ENCODE measurements at regions not wholly inside any gene's neighbourhood (a gene's known extent, or its start where the extent isn't known, plus 50 kb on each side); places are given as distances from the start of the nearest gene placed in this dataset.

GRCh38 chr10:128210215-128211063, 84.2 kb upstream of the MKI67 start:
- DNase-seq = peak; percentile 39

GRCh38 chr10:128211064-128211504, 84.9 kb upstream of the MKI67 start:
- H3K23ac ChIP-seq (ENCODE audit: low read length in 2 of 2) = no peak overlapping the region
- 38% methylated on average over 20 of the region's 25 CpGs for WGBS
- H2BK12ac ChIP-seq (ENCODE audit: low read length in 2 of 2) = no peak overlapping the region
- H3K4me1 ChIP-seq (ENCODE audit: control insufficient read depth, insufficient read depth, low read depth, low read length) = peaks cover 12% of the 10 kb centered on the region
- no peak for DNase-seq
- no peak overlapping the region for H3K4me3 ChIP-seq (ENCODE audit: insufficient read depth in 1 of 2, low read depth in 1 of 2, low read length in 2 of 2)
- no peak overlapping the region for H3K14ac ChIP-seq (ENCODE audit: low read length in 2 of 2)
- no peaks in the 10 kb centered on the region for H3K79me1 ChIP-seq (replicated peaks; ENCODE audit: low read length, poor library complexity, severe bottlenecking)
- peak overlapping the region; percentile 84 for H2AFZ ChIP-seq (ENCODE audit: low read depth, low read length)
- H3K27me3 ChIP-seq (ENCODE audit: control insufficient read depth in 1 of 2, insufficient read depth in 1 of 2, low read length in 2 of 2) = peaks cover 14 to 39% of the 10 kb centered on the region in 2 experiments
- no peak overlapping the region for H3K9ac ChIP-seq (ENCODE audit: low read length)
- H3K36me3 ChIP-seq (ENCODE audit: control insufficient read depth in 1 of 2, insufficient read depth in 2 of 2, low read depth in 1 of 2, low read length in 2 of 2) = peaks cover 0 to 4% of the 10 kb centered on the region in 2 experiments
- H2BK5ac ChIP-seq (ENCODE audit: low read depth, low read length, poor library complexity, severe bottlenecking) = no peak overlapping the region
- H3K9me3 ChIP-seq (ENCODE audit: control insufficient read depth, low read length) = no peaks in the 10 kb centered on the region
- no peak overlapping the region for H3K27ac ChIP-seq (ENCODE audit: low read length, poor library complexity, severe bottlenecking)
- H3K4ac ChIP-seq (ENCODE audit: low read depth in 1 of 2, low read length in 2 of 2) = no peak overlapping the region
- H3K18ac ChIP-seq (ENCODE audit: low read depth in 1 of 2, low read length in 2 of 2) = no peak overlapping the region
- H2AK5ac ChIP-seq (ENCODE audit: low read length, severe bottlenecking) = no peak overlapping the region
- no peak overlapping the region for H4K8ac ChIP-seq (ENCODE audit: low read length)
- H2BK15ac ChIP-seq (ENCODE audit: low read depth, poor library complexity, severe bottlenecking) = no peak overlapping the region
- H2BK120ac ChIP-seq (ENCODE audit: low read depth, low read length) = no peak overlapping the region
- H4K91ac ChIP-seq (ENCODE audit: low read length) = no peak overlapping the region
- H3K4me2 ChIP-seq (ENCODE audit: low read length, poor library complexity, severe bottlenecking) = peak overlapping the region; percentile 82

More at GRCh38 chr10:128210215-128211063, 84.2 kb upstream of the MKI67 start:
- Histone ChIP-seq H3K18ac (ENCODE audit: low read depth in 1 of 2, low read length in 2 of 2) (peak overlapping the region in 1 of 2 experiments; percentile 38), H3K27ac (ENCODE audit: low read length, poor library complexity, severe bottlenecking) (no peak overlapping the region), H3K36me3 (ENCODE audit: control insufficient read depth in 1 of 2, insufficient read depth in 2 of 2, low read depth in 1 of 2, low read length in 2 of 2) (peaks cover 0 to 4% of the 10 kb centered on the region in 2 experiments), H3K4me1 (ENCODE audit: control insufficient read depth, insufficient read depth, low read depth, low read length) (peaks cover 12% of the 10 kb centered on the region), H4K91ac (ENCODE audit: low read length) (peak overlapping the region; percentile 72), H2BK5ac (ENCODE audit: low read depth, low read length, poor library complexity, severe bottlenecking) (no peak overlapping the region), H3K4ac (ENCODE audit: low read depth in 1 of 2, low read length in 2 of 2) (peak overlapping the region in 1 of 2 experiments; percentile 12), H3K4me3 (ENCODE audit: insufficient read depth in 1 of 2, low read depth in 1 of 2, low read length in 2 of 2) (peak overlapping the region; percentile 71 to 73), H2AK5ac (ENCODE audit: low read length, severe bottlenecking) (no peak overlapping the region), H3K27me3 (ENCODE audit: control insufficient read depth in 1 of 2, insufficient read depth in 1 of 2, low read length in 2 of 2) (peaks cover 10 to 42% of the 10 kb centered on the region in 2 experiments), H3K14ac (ENCODE audit: low read length in 2 of 2) (no peak overlapping the region), H4K8ac (ENCODE audit: low read length) (peak overlapping the region; percentile 80), H3K9ac (ENCODE audit: low read length) (peak overlapping the region; percentile 65), H2BK120ac (ENCODE audit: low read depth, low read length) (peak overlapping the region; percentile 44), H3K23ac (ENCODE audit: low read length in 2 of 2) (peak overlapping the region in 1 of 2 experiments; percentile 26), H3K79me1 (replicated peaks; ENCODE audit: low read length, poor library complexity, severe bottlenecking) (no peaks in the 10 kb centered on the region), H2AFZ (ENCODE audit: low read depth, low read length) (peak overlapping the region; percentile 84), H3K9me3 (ENCODE audit: control insufficient read depth, low read length) (no peaks in the 10 kb centered on the region), H2BK15ac (ENCODE audit: low read depth, poor library complexity, severe bottlenecking) (no peak overlapping the region), H2BK12ac (ENCODE audit: low read length in 2 of 2) (peak overlapping the region in 1 of 2 experiments; percentile 43), H3K4me2 (ENCODE audit: low read length, poor library complexity, severe bottlenecking) (peak overlapping the region; percentile 82)
- 3% methylated on average over 59 of the region's 91 CpGs for WGBS

DNA sequence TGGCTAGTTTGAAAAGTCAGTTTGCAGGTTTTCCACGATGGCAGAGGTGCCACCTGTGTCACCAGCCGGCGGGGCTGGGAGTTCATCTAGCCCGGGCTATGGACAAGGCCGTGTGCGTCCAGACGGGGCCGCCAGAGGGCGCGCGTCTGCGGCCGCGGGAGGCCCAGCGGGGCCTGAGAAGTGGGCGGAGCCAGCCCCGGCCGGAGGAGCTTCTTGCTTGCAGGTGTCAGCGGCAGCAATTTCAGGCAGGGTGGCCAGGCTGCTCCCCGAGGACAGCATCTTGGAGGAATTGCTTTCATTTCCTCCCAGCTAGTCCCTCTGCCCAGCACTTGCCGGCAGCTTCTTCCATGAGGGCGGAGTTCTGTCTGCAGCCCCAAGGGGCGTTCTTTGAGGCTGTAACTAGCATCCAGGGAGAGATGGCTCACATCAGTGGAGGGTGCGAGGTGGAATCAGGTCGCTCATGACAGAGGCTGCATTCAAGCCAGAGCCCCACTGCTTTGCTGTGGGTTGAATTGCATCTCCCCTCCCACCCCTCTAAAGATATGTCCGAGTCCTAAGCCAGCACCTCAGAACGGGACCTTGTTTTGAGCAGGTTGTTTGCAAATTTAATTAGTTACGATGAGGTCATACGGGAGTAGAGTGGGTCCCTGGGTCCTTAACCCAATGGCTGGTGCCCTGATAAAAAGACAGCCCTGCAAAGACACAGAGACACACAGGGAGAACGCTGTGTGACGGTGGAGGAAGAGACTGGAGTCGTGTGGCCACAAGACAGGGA, 85.9 kb upstream of the MKI67 start:
- H3K14ac ChIP-seq (ENCODE audit: low read length in 2 of 2) = no peak overlapping the region
- H3K36me3 ChIP-seq (ENCODE audit: control insufficient read depth in 1 of 2, insufficient read depth in 2 of 2, low read depth in 1 of 2, low read length in 2 of 2) = peaks cover 0 to 4% of the 10 kb centered on the region in 2 experiments
- H4K8ac ChIP-seq (ENCODE audit: low read length) = no peak overlapping the region
- H2BK15ac ChIP-seq (ENCODE audit: low read depth, poor library complexity, severe bottlenecking) = no peak overlapping the region
- H3K79me1 ChIP-seq (replicated peaks; ENCODE audit: low read length, poor library complexity, severe bottlenecking) = no peaks in the 10 kb centered on the region
- no peak overlapping the region for H2BK12ac ChIP-seq (ENCODE audit: low read length in 2 of 2)
- no peak overlapping the region for H2AFZ ChIP-seq (ENCODE audit: low read depth, low read length)
- H2BK120ac ChIP-seq (ENCODE audit: low read depth, low read length) = no peak overlapping the region
- H2AK5ac ChIP-seq (ENCODE audit: low read length, severe bottlenecking) = no peak overlapping the region
- 26% methylated on average over 28 of the region's 32 CpGs for WGBS
- no peak overlapping the region for H3K4ac ChIP-seq (ENCODE audit: low read depth in 1 of 2, low read length in 2 of 2)
- H3K4me2 ChIP-seq (ENCODE audit: low read length, poor library complexity, severe bottlenecking) = peak overlapping the region; percentile 12
- no peak overlapping the region for H3K27ac ChIP-seq (ENCODE audit: low read length, poor library complexity, severe bottlenecking)
- no peak overlapping the region for H2BK5ac ChIP-seq (ENCODE audit: low read depth, low read length, poor library complexity, severe bottlenecking)
- H3K23ac ChIP-seq (ENCODE audit: low read length in 2 of 2) = no peak overlapping the region
- H3K9ac ChIP-seq (ENCODE audit: low read length) = no peak overlapping the region
- H3K18ac ChIP-seq (ENCODE audit: low read depth in 1 of 2, low read length in 2 of 2) = no peak overlapping the region
- peak; percentile 67 for DNase-seq
- H3K4me1 ChIP-seq (ENCODE audit: control insufficient read depth, insufficient read depth, low read depth, low read length) = peaks cover 12% of the 10 kb centered on the region
- no peaks in the 10 kb centered on the region for H3K9me3 ChIP-seq (ENCODE audit: control insufficient read depth, low read length)
- peak overlapping the region in 1 of 2 experiments; percentile 60 for H3K4me3 ChIP-seq (ENCODE audit: insufficient read depth in 1 of 2, low read depth in 1 of 2, low read length in 2 of 2)
- peaks cover 14 to 35% of the 10 kb centered on the region in 2 experiments for H3K27me3 ChIP-seq (ENCODE audit: control insufficient read depth in 1 of 2, insufficient read depth in 1 of 2, low read length in 2 of 2)
- H4K91ac ChIP-seq (ENCODE audit: low read length) = no peak overlapping the region

GRCh38 chr10:128213156-128213555, 86.9 kb upstream of the MKI67 start:
- peaks cover 12% of the 10 kb centered on the region for H3K4me1 ChIP-seq (ENCODE audit: control insufficient read depth, insufficient read depth, low read depth, low read length)
- no peak overlapping the region for H2BK12ac ChIP-seq (ENCODE audit: low read length in 2 of 2)
- no peak overlapping the region for H3K14ac ChIP-seq (ENCODE audit: low read length in 2 of 2)
- no peak overlapping the region for H3K4ac ChIP-seq (ENCODE audit: low read depth in 1 of 2, low read length in 2 of 2)
- H2BK15ac ChIP-seq (ENCODE audit: low read depth, poor library complexity, severe bottlenecking) = no peak overlapping the region
- no peak overlapping the region for H3K4me2 ChIP-seq (ENCODE audit: low read length, poor library complexity, severe bottlenecking)
- no peaks in the 10 kb centered on the region for H3K79me1 ChIP-seq (replicated peaks; ENCODE audit: low read length, poor library complexity, severe bottlenecking)
- peaks cover 14 to 26% of the 10 kb centered on the region in 2 experiments for H3K27me3 ChIP-seq (ENCODE audit: control insufficient read depth in 1 of 2, insufficient read depth in 1 of 2, low read length in 2 of 2)
- no peak overlapping the region for H2BK120ac ChIP-seq (ENCODE audit: low read depth, low read length)
- no peak overlapping the region for H3K23ac ChIP-seq (ENCODE audit: low read length in 2 of 2)
- no peak overlapping the region for H3K9ac ChIP-seq (ENCODE audit: low read length)
- no peak overlapping the region for H3K27ac ChIP-seq (ENCODE audit: low read length, poor library complexity, severe bottlenecking)
- H4K8ac ChIP-seq (ENCODE audit: low read length) = no peak overlapping the region
- no peak for DNase-seq
- no peak overlapping the region for H2AFZ ChIP-seq (ENCODE audit: low read depth, low read length)
- H3K36me3 ChIP-seq (ENCODE audit: control insufficient read depth in 1 of 2, insufficient read depth in 2 of 2, low read depth in 1 of 2, low read length in 2 of 2) = peaks cover 0 to 4% of the 10 kb centered on the region in 2 experiments
- 87% methylated on average over 7 of the region's 7 CpGs for WGBS
- H4K91ac ChIP-seq (ENCODE audit: low read length) = no peak overlapping the region
- no peak overlapping the region for H3K4me3 ChIP-seq (ENCODE audit: insufficient read depth in 1 of 2, low read depth in 1 of 2, low read length in 2 of 2)
- H3K18ac ChIP-seq (ENCODE audit: low read depth in 1 of 2, low read length in 2 of 2) = no peak overlapping the region
- H3K9me3 ChIP-seq (ENCODE audit: control insufficient read depth, low read length) = no peaks in the 10 kb centered on the region
- H2BK5ac ChIP-seq (ENCODE audit: low read depth, low read length, poor library complexity, severe bottlenecking) = no peak overlapping the region
- H2AK5ac ChIP-seq (ENCODE audit: low read length, severe bottlenecking) = no peak overlapping the region

All from mesenchymal stem cell (in vitro differentiated cells and primary cell).